Tibial artery (tissue), 4 donors: ENCODE measurements at regions not wholly inside any gene's neighbourhood (a gene's known extent, or its start where the extent isn't known, plus 50 kb on each side); places are given as distances from the start of the nearest gene placed in this dataset.

Experiments
- DNase-seq, 2 donors: peaks; one replicate each; pipeline ENCODE4 v3.0.0-alpha.2; 2019
- H3K27ac ChIP-seq, 2 donors: fragments of 200-600 bp; sonication (generic) in 1 of 2; 1 replicate in 1 of 2; 2 replicates in 1 of 2; pipeline ENCODE4 v1.5.1; 2018 to 2019; ENCODE audit warnings: mild to moderate bottlenecking in 1 of 2
- H3K27me3 ChIP-seq, 2 donors: fragments of 200-600 bp; sonication (generic) in 1 of 2; one replicate each; pipeline versions ENCODE4 v1.5.1 to v1.6.0; 2016 to 2019
- H3K36me3 ChIP-seq, 3 donors: fragments of 200-600 bp; sonication (generic) in 2 of 3; one replicate each; pipeline ENCODE4 v1.5.1; 2016 to 2019; ENCODE audit warnings: mild to moderate bottlenecking in 2 of 3
- H3K4me1 ChIP-seq, 4 donors: fragments of 200-600 bp; sonication (generic) in 2 of 4; 1 replicate in 3 of 4; 2 replicates in 1 of 4; pipeline ENCODE4 v1.5.1; 2016 to 2019
- H3K4me3 ChIP-seq, 2 donors: fragments of 200-600 bp; sonication (generic) in 1 of 2; 1 replicate in 1 of 2; 2 replicates in 1 of 2; pipeline ENCODE4 v1.5.1; 2018 to 2019; ENCODE audit warnings: mild to moderate bottlenecking in 2 of 2
- H3K9me3 ChIP-seq, 3 donors: fragments of 200-600 bp; sonication (generic) in 1 of 3; one replicate each; pipeline ENCODE4 v1.5.1; 2016 to 2019
- intact Hi-C: fragments of 100-400 bp; cut with DNase I; formaldehyde crosslinking; loops from one replicate; pipeline ENCODE4 v1.15.0; 2023; ENCODE audit warnings: low total_unique reads
- TF ChIP-seq, protein P1 (sequence below), 2 experiments: fragments of 200-600 bp in 1 of 2; fragments of 450-650 bp in 1 of 2; IDR thresholded peaks; one replicate each; pipeline ENCODE4 v1.5.1; 2017 to 2019; ENCODE audit warnings: antibody characterized with exemption in 2 of 2, mild to moderate bottlenecking in 1 of 2, moderate library complexity in 1 of 2

DNA sequence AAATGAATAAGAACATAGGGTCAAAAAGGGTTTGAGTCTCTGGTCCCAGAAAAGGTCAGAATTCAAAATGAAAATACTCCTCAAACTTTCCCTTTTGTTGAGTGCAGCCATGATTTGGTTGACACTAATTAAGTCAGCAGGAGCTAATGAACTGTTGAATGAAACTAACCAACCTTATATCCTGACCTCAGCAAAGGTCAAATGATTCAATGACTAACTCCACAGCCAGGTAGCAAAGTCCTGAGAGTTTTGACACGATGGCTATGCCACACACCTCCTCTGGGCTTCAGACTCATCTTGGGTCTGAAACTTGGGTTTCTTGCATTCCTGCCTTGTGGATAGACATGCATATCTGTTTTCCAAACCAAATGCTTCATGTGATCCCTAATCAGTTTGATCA is 172.3 kb downstream of the INO80D start:
- H3K4me1 ChIP-seq, result peaks cover 0 to 8% (median 0%) of the 10 kb centered on the region in 4 donors
- DNase-seq, result no peak
- intact Hi-C loops, result no loop called here
- TF ChIP-seq, protein P1, sequence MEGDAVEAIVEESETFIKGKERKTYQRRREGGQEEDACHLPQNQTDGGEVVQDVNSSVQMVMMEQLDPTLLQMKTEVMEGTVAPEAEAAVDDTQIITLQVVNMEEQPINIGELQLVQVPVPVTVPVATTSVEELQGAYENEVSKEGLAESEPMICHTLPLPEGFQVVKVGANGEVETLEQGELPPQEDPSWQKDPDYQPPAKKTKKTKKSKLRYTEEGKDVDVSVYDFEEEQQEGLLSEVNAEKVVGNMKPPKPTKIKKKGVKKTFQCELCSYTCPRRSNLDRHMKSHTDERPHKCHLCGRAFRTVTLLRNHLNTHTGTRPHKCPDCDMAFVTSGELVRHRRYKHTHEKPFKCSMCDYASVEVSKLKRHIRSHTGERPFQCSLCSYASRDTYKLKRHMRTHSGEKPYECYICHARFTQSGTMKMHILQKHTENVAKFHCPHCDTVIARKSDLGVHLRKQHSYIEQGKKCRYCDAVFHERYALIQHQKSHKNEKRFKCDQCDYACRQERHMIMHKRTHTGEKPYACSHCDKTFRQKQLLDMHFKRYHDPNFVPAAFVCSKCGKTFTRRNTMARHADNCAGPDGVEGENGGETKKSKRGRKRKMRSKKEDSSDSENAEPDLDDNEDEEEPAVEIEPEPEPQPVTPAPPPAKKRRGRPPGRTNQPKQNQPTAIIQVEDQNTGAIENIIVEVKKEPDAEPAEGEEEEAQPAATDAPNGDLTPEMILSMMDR (IDR thresholded peaks at IDR 0.05), result no peak
- no peak overlapping the region for H3K27ac ChIP-seq
- H3K27me3 ChIP-seq, result peaks cover 0 to 4% of the 10 kb centered on the region in 2 donors
- no peak overlapping the region for H3K4me3 ChIP-seq
- no peaks in the 10 kb centered on the region for H3K9me3 ChIP-seq
- H3K36me3 ChIP-seq, result no peaks in the 10 kb centered on the region

DNA sequence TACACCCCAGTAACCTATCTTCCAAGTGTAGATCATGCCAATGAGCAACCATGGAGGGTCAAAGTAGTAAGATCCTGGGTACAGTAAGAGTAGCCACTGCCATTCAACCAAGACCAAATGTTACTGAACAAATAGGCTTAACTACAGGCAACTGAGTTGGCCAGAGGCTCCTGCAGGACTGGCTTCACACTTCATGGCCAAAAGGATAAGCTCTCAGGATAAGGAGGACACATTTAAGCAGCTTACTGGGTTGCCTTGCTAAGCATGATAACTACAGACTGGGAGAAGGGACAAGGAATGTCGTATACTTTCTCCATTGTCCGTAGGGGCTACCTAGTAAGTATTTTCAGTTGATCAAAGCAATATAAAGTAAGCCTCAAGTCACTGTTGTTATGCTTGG is 174.7 kb downstream of the INO80D start:
- Histone ChIP-seq H3K9me3 (no peaks in the 10 kb centered on the region), H3K4me1 (peaks cover 0 to 8% (median 0%) of the 10 kb centered on the region in 4 donors), H3K4me3 (no peak overlapping the region), H3K27me3 (peaks cover 0 to 12% of the 10 kb centered on the region in 2 donors), H3K36me3 (no peaks in the 10 kb centered on the region), H3K27ac (no peak overlapping the region)
- TF ChIP-seq, protein P1 (IDR thresholded peaks at IDR 0.05), result no peak
- intact Hi-C loops, result no loop called here
- no peak for DNase-seq

DNA sequence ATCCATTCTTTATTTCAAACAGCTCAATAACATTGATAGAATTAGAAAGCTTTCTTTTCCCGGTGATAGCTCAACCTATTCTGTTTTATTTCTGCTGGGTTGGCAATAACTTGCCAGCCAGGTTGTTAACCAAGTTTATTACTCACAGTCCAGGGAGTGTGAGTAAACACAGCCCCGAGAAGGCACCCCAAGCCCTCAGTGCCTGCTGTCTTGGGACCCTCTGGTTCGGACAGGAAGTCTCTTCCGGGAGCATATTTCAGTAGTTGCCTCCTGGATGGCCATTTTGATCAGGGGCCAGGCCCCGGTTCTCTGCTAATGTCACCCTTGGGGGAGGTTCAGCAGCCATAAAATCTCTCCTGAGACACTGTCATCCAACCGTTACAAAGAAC is 176.8 kb downstream of the INO80D start:
- Histone ChIP-seq H3K4me1 (peaks cover 0 to 1% (median 0%) of the 10 kb centered on the region in 4 donors), H3K4me3 (no peak overlapping the region), H3K27me3 (peaks cover 0 to 12% of the 10 kb centered on the region in 2 donors), H3K9me3 (no peaks in the 10 kb centered on the region), H3K36me3 (no peaks in the 10 kb centered on the region), H3K27ac (no peak overlapping the region)
- intact Hi-C loops, result no loop called here
- TF ChIP-seq, protein P1 (IDR thresholded peaks at IDR 0.05), result no peak
- no peak for DNase-seq

DNA sequence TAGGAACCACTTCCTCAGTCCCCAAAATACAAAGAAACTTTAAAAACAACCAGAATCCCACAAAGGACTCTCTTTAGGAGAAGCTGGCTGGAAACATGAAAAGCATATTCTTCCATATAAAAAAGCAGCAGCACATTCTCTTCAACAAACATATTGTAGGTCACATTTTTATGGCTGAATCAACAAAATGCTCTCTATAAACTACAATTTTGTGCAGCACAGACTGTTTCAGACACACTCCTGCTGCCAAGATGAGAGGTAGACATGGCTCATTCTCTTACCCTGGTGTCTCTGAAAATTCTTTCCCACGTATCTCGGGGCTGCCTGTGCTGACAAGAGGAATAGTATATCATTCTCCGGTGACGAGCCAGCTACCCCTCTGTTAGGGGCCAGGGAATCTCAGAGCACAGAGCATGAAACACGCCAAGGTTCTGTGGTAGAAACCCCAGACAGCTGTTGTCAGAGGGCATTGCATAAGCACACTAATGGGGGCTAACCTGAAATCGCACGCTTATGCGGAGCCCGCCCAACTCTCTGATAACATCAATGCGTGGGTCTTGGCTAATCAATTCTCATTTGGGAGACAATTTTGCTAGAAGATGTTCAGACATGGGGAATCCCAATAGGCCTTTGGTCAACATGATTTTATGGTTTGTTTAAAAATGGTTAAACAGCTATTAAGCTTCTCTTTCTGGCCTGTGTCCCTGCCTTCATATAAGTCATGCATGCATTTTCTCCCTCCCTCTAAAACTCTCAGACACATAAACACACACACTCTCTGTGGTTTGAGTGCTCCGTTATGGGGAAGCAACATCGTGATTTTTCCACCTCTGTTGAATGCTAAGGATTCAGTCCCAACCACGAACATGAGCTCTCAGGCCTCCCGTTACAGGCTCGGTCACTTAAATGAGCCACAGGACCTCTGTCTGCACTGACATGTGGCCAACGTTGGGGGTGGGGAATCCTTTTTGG is 177.5 kb downstream of the INO80D start:
- TF ChIP-seq, protein P1 (IDR thresholded peaks at IDR 0.05), result no peak
- Histone ChIP-seq H3K9me3 (no peaks in the 10 kb centered on the region), H3K27ac (no peak overlapping the region), H3K4me3 (no peak overlapping the region), H3K4me1 (no peaks in the 10 kb centered on the region), H3K27me3 (peaks cover 0 to 15% of the 10 kb centered on the region in 2 donors), H3K36me3 (no peaks in the 10 kb centered on the region)
- no peak for DNase-seq
- intact Hi-C loops, result no loop called here

DNA sequence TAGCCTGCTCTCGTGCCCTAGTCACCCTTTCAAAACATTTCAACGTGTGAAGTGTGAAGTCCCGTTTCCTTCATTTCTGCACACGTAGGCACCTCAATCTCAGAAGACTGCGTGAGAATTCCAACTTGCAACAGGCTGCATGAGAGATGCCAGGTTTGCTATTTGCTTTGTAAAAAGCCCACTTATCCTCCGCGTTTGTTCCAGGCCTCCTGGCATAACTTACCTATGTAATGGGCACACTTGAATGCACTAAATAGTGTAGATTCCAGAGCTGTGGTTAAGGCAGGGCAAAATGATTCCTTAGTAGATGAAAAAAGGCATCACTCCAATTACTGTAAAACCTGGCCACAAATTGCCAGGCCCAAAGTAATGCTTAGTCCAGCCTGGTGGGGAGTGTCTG is 179.6 kb downstream of the INO80D start:
- Histone ChIP-seq H3K36me3 (no peaks in the 10 kb centered on the region), H3K27ac (no peak overlapping the region), H3K4me3 (no peak overlapping the region), H3K9me3 (no peaks in the 10 kb centered on the region), H3K4me1 (peaks cover 0 to 5% (median 0%) of the 10 kb centered on the region in 4 donors), H3K27me3 (peaks cover 0 to 16% of the 10 kb centered on the region in 2 donors)
- intact Hi-C loops, result no loop called here
- TF ChIP-seq, protein P1 (IDR thresholded peaks at IDR 0.05), result no peak
- DNase-seq, result no peak
